H1 (cell line): ENCODE measurements at regions not wholly inside any gene's neighbourhood (a gene's known extent, or its start where the extent isn't known, plus 50 kb on each side); places are given as distances from the start of the nearest gene placed in this dataset.

Experiments
- CTCF ChIP-seq, 3 experiments: IDR thresholded peaks; 1 replicate in 2 of 3; 2 replicates in 1 of 3; pipeline versions ENCODE4 v1.5.1 to v1.6.1; 2011; ENCODE audit warnings: low read length in 3 of 3, mild to moderate bottlenecking in 3 of 3, inconsistent platforms in 2 of 3, low read depth in 1 of 3, moderate library complexity in 1 of 3; ENCODE audit not compliant: insufficient read depth in 1 of 3; ENCODE audit errors: control extremely low read depth in 1 of 3
- EZH2 ChIP-seq: fragments of 200-600 bp; sonication (generic); IDR thresholded peaks from 2 replicates; pipeline ENCODE4 v1.7.1; 2012; ENCODE audit warnings: low read depth, mild to moderate bottlenecking, moderate library complexity, low read length, inconsistent platforms; ENCODE audit not compliant: severe bottlenecking
- GTF2F1 ChIP-seq: IDR thresholded peaks from 2 replicates; pipeline ENCODE4 v1.6.1; 2012; ENCODE audit warnings: low read depth, low read length, improper control_type of control experiment, borderline replicate concordance
- JUND ChIP-seq: IDR thresholded peaks from 2 replicates; pipeline ENCODE4 v1.6.1; 2011; ENCODE audit warnings: mild to moderate bottlenecking, improper control_type of control experiment, low read length
- MAFK ChIP-seq: IDR thresholded peaks from 2 replicates; pipeline ENCODE4 v1.6.1; 2012; ENCODE audit warnings: low read depth, mild to moderate bottlenecking, improper control_type of control experiment, low read length
- PHF8 ChIP-seq: fragments of 200-600 bp; sonication (generic); conservative IDR thresholded peaks from 2 replicates; pipeline ENCODE4 v1.7.1; 2012; ENCODE audit warnings: low read depth, mild to moderate bottlenecking, inconsistent platforms, low read length, moderate library complexity
- POLR2A ChIP-seq, 2 experiments: IDR thresholded peaks; 1 replicate in 1 of 2; 2 replicates in 1 of 2; pipeline ENCODE4 v1.6.1; 2011; ENCODE audit warnings: low read depth in 2 of 2, low read length in 2 of 2, mild to moderate bottlenecking in 2 of 2; ENCODE audit errors: control extremely low read depth in 1 of 2
- RAD21 ChIP-seq, 2 experiments: IDR thresholded peaks in 1 of 2; conservative IDR thresholded peaks in 1 of 2; 2 replicates each; pipeline ENCODE4 v1.6.1; 2011; ENCODE audit warnings: low read depth in 2 of 2, low read length in 2 of 2, improper control_type of control experiment in 1 of 2, inconsistent platforms in 1 of 2, mild to moderate bottlenecking in 1 of 2, moderate library complexity in 1 of 2
- RFX5 ChIP-seq: IDR thresholded peaks from 2 replicates; pipeline ENCODE4 v1.6.1; 2011; ENCODE audit warnings: low read depth, low read length, improper control_type of control experiment, borderline replicate concordance

- TF ChIP-seq RFX5, result no peak
- no peak for TF ChIP-seq RAD21 (IDR thresholded peaks at IDR 0.05 in 1 of 2, conservative IDR thresholded peaks at IDR 0.05 in 1 of 2; ENCODE audit: low read depth in 2 of 2, low read length in 2 of 2)
- TF ChIP-seq CTCF (IDR thresholded peaks at IDR 0.05; ENCODE audit: control extremely low read depth in 1 of 3, insufficient read depth in 1 of 3, low read depth in 1 of 3, low read length in 3 of 3), result no peak
- no peak for TF ChIP-seq JUND
- TF ChIP-seq POLR2A (IDR thresholded peaks at IDR 0.05; ENCODE audit: control extremely low read depth in 1 of 2, low read depth in 2 of 2, low read length in 2 of 2), result no peak
- TF ChIP-seq PHF8, result no peak
- no peak for TF ChIP-seq EZH2
- TF ChIP-seq GTF2F1, result no peak
- no peak for TF ChIP-seq MAFK
These were observed 203.4 kb upstream of the ZNF217 start for GRCh38 chr20:53797085-53797484.
